ENCODE measurements at regions not wholly inside any gene's neighbourhood (a gene's known extent, or its start where the extent isn't known, plus 50 kb on each side); places are given as distances from the start of the nearest gene placed in this dataset.

DNA sequence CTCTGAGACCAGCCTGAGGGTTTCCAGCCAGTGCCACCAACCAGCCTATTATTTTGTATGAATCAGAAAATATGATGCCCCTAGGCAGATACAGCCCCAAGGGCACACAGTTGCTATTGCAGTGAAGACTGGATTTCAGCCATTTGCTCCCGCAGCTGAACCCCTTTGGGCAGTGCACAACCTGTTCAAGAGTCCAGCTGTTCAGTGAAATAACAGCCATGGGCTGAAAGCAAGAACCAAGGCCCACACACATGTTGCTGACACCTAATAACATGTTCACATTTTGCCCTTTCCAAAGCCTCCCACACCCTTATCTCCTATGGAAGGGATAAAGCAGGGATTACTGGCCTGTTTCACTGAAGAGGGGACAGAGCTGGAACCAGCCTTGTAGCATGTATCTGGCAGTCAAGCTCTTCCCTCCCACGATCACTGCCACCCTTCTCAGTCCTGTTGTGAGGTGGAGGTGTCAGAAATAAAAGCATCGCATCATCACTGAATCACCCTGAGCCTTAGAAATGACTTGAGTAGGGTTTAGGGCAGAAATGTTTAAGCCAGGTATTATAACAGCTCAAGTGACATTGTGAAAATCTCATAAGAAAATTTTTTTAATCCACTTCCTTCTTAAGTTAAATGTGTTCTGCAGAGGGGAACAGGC lies 137.1 kb upstream of the FSTL4 start:
- H3K27me3 ChIP-seq (ENCODE audit: control insufficient read depth, insufficient read depth, low read length), result no peaks in the 10 kb centered on the region
- no peaks in the 10 kb centered on the region for H3K36me3 ChIP-seq (ENCODE audit: control insufficient read depth, insufficient read depth, low read length)
- H3K9me3 ChIP-seq (ENCODE audit: control insufficient read depth, low read length), result no peaks in the 10 kb centered on the region
- no peak overlapping the region for H3K9ac ChIP-seq (ENCODE audit: low read length)
- no peaks in the 10 kb centered on the region for H3K4me1 ChIP-seq (ENCODE audit: control insufficient read depth, insufficient read depth, low read length)
- no peak overlapping the region for H3K4me3 ChIP-seq (ENCODE audit: low read length)

GRCh38 chr5:133746834-133747233 lies 134.5 kb upstream of the FSTL4 start:
- H3K27me3 ChIP-seq (ENCODE audit: control insufficient read depth, insufficient read depth, low read length), result no peaks in the 10 kb centered on the region
- no peaks in the 10 kb centered on the region for H3K9me3 ChIP-seq (ENCODE audit: control insufficient read depth, low read length)
- no peak overlapping the region for H3K4me3 ChIP-seq (ENCODE audit: low read length)
- H3K4me1 ChIP-seq (ENCODE audit: control insufficient read depth, insufficient read depth, low read length), result no peaks in the 10 kb centered on the region
- H3K9ac ChIP-seq (ENCODE audit: low read length), result no peak overlapping the region
- no peaks in the 10 kb centered on the region for H3K36me3 ChIP-seq (ENCODE audit: control insufficient read depth, insufficient read depth, low read length)

GRCh38 chr5:133744960-133745308 lies 132.6 kb upstream of the FSTL4 start:
- H3K4me1 ChIP-seq (ENCODE audit: control insufficient read depth, insufficient read depth, low read length), result no peaks in the 10 kb centered on the region
- H3K36me3 ChIP-seq (ENCODE audit: control insufficient read depth, insufficient read depth, low read length), result no peaks in the 10 kb centered on the region
- H3K27me3 ChIP-seq (ENCODE audit: control insufficient read depth, insufficient read depth, low read length), result no peaks in the 10 kb centered on the region
- no peak overlapping the region for H3K4me3 ChIP-seq (ENCODE audit: low read length)
- no peaks in the 10 kb centered on the region for H3K9me3 ChIP-seq (ENCODE audit: control insufficient read depth, low read length)
- no peak overlapping the region for H3K9ac ChIP-seq (ENCODE audit: low read length)

- Histone ChIP-seq H3K36me3 (ENCODE audit: control insufficient read depth, insufficient read depth, low read length) (no peaks in the 10 kb centered on the region), H3K4me1 (ENCODE audit: control insufficient read depth, insufficient read depth, low read length) (no peaks in the 10 kb centered on the region), H3K4me3 (ENCODE audit: low read length) (no peak overlapping the region), H3K27me3 (ENCODE audit: control insufficient read depth, insufficient read depth, low read length) (no peaks in the 10 kb centered on the region), H3K9ac (ENCODE audit: low read length) (no peak overlapping the region), H3K9me3 (ENCODE audit: control insufficient read depth, low read length) (no peaks in the 10 kb centered on the region)
These were observed 132.0 kb upstream of the FSTL4 start for GRCh38 chr5:133744051-133744959.

GRCh38 chr5:133742431-133742988 lies 130.2 kb upstream of the FSTL4 start:
- Histone ChIP-seq H3K4me3 (ENCODE audit: low read length) (no peak overlapping the region), H3K27me3 (ENCODE audit: control insufficient read depth, insufficient read depth, low read length) (no peaks in the 10 kb centered on the region), H3K36me3 (ENCODE audit: control insufficient read depth, insufficient read depth, low read length) (no peaks in the 10 kb centered on the region), H3K9ac (ENCODE audit: low read length) (no peak overlapping the region), H3K9me3 (ENCODE audit: control insufficient read depth, low read length) (no peaks in the 10 kb centered on the region), H3K4me1 (ENCODE audit: control insufficient read depth, insufficient read depth, low read length) (no peaks in the 10 kb centered on the region)

DNA sequence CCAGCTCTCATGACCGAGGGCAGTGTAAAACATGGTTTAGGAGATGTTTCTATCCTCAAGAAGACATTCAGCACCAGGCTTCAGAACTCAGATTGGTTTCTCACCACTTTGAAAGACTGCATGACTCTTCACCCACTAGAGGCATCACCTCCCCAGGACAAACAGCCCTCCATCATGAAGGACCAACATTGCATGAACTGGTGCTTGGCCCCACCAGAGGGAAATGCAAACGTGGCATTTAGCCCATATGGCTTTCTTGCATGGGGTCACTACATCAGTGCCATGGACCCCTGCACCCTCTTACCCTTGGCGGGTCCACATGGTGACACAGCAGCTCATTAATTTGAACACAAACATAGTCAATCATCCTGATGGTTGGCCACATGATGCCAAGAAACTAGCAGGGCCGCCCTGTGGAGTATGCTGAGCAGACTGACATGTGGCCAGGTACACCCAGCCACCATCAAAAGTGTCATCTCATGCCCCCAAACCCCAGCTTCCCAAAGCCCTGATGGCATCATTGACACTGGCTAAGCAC lies 129.5 kb upstream of the FSTL4 start:
- Histone ChIP-seq H3K36me3 (ENCODE audit: control insufficient read depth, insufficient read depth, low read length) (no peaks in the 10 kb centered on the region), H3K4me3 (ENCODE audit: low read length) (no peak overlapping the region), H3K27me3 (ENCODE audit: control insufficient read depth, insufficient read depth, low read length) (no peaks in the 10 kb centered on the region), H3K9me3 (ENCODE audit: control insufficient read depth, low read length) (no peaks in the 10 kb centered on the region), H3K9ac (ENCODE audit: low read length) (no peak overlapping the region), H3K4me1 (ENCODE audit: control insufficient read depth, insufficient read depth, low read length) (no peaks in the 10 kb centered on the region)

- H3K4me3 ChIP-seq (ENCODE audit: low read length), result no peak overlapping the region
These were observed 129.1 kb upstream of the FSTL4 start for GRCh38 chr5:133741396-133741795.

GRCh38 chr5:133739181-133739780 lies 126.9 kb upstream of the FSTL4 start:
- no peaks in the 10 kb centered on the region for H3K9me3 ChIP-seq (ENCODE audit: control insufficient read depth, low read length)
- H3K27me3 ChIP-seq (ENCODE audit: control insufficient read depth, insufficient read depth, low read length), result no peaks in the 10 kb centered on the region
- no peak overlapping the region for H3K9ac ChIP-seq (ENCODE audit: low read length)
- H3K4me3 ChIP-seq (ENCODE audit: low read length), result no peak overlapping the region
- H3K36me3 ChIP-seq (ENCODE audit: control insufficient read depth, insufficient read depth, low read length), result no peaks in the 10 kb centered on the region
- no peaks in the 10 kb centered on the region for H3K4me1 ChIP-seq (ENCODE audit: control insufficient read depth, insufficient read depth, low read length)

More at GRCh38 chr5:133741396-133741795, 129.1 kb upstream of the FSTL4 start:
- H3K9me3 ChIP-seq (ENCODE audit: control insufficient read depth, low read length), result no peaks in the 10 kb centered on the region
- no peaks in the 10 kb centered on the region for H3K36me3 ChIP-seq (ENCODE audit: control insufficient read depth, insufficient read depth, low read length)
- no peak overlapping the region for H3K9ac ChIP-seq (ENCODE audit: low read length)
- no peaks in the 10 kb centered on the region for H3K27me3 ChIP-seq (ENCODE audit: control insufficient read depth, insufficient read depth, low read length)
- no peaks in the 10 kb centered on the region for H3K4me1 ChIP-seq (ENCODE audit: control insufficient read depth, insufficient read depth, low read length)

DNA sequence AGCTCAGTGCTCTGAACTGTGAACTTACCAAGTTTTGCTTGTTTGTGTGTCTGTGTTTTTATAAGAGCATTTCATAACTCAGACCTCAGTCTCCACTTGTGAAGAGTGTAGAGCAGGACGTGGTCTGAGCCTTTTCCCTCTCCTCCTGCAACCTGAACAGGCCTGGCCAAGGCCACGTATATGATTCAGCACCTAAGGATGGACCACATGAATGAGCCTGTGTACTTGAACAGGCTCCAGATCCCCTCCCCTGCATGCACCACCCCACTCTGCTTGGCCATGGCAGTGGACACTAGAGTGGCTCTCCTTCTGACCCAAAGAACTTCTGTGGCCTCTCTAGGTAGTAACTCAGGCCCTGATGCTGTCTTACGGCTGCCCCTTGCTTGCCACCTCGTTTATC lies 125.9 kb upstream of the FSTL4 start:
- Histone ChIP-seq H3K36me3 (ENCODE audit: control insufficient read depth, insufficient read depth, low read length) (no peaks in the 10 kb centered on the region), H3K9ac (ENCODE audit: low read length) (no peak overlapping the region), H3K4me3 (ENCODE audit: low read length) (no peak overlapping the region), H3K9me3 (ENCODE audit: control insufficient read depth, low read length) (no peaks in the 10 kb centered on the region), H3K4me1 (ENCODE audit: control insufficient read depth, insufficient read depth, low read length) (no peaks in the 10 kb centered on the region), H3K27me3 (ENCODE audit: control insufficient read depth, insufficient read depth, low read length) (no peaks in the 10 kb centered on the region)

DNA sequence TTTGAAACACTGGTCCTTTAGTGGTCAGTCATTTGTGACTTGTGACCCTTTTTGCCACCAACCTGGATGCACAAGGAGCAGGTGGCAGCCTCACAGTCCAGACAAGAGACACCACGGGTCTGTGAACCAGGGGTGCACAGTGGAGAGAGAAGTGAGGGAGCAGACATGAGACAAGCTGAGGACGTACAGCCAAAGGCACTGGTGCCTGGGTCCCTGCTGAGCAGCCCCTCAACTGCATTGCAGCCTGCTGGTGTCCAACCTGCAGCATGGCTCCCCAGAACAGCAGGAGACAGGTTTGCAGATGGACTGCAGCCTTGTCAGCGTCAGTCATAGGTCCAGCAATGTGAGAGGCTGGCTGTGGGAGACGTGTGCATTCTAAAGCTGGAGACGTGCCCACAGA lies 124.2 kb upstream of the FSTL4 start:
- H3K27me3 ChIP-seq (ENCODE audit: control insufficient read depth, insufficient read depth, low read length), result no peaks in the 10 kb centered on the region
- H3K9ac ChIP-seq (ENCODE audit: low read length), result no peak overlapping the region
- H3K4me1 ChIP-seq (ENCODE audit: control insufficient read depth, insufficient read depth, low read length), result no peaks in the 10 kb centered on the region
- H3K36me3 ChIP-seq (ENCODE audit: control insufficient read depth, insufficient read depth, low read length), result no peaks in the 10 kb centered on the region
- no peaks in the 10 kb centered on the region for H3K9me3 ChIP-seq (ENCODE audit: control insufficient read depth, low read length)
- no peak overlapping the region for H3K4me3 ChIP-seq (ENCODE audit: low read length)

DNA sequence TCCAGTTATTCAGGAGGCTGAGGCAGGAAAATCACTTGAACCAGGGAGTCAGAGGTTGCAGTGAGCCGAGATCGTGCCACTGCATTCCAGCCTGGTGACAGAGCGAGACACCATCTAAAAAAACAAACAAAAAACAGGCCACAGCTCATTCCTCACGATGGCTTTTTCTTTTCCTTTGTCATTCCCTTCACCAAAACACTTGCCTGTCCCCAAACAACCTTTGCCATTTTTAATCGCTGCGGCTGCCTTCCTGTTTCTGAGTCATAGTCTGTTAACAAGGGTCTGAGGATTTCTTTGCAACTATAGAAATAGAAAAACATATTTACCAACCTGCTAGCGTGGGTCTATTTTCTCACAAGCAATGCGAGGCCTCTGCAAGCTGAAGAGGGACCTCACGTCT lies 123.0 kb upstream of the FSTL4 start:
- H3K9ac ChIP-seq (ENCODE audit: low read length), result no peak overlapping the region
- H3K4me3 ChIP-seq (ENCODE audit: low read length), result no peak overlapping the region
- no peaks in the 10 kb centered on the region for H3K27me3 ChIP-seq (ENCODE audit: control insufficient read depth, insufficient read depth, low read length)
- no peaks in the 10 kb centered on the region for H3K4me1 ChIP-seq (ENCODE audit: control insufficient read depth, insufficient read depth, low read length)
- H3K36me3 ChIP-seq (ENCODE audit: control insufficient read depth, insufficient read depth, low read length), result no peaks in the 10 kb centered on the region
- no peaks in the 10 kb centered on the region for H3K9me3 ChIP-seq (ENCODE audit: control insufficient read depth, low read length)

GRCh38 chr5:133734916-133735315 lies 122.6 kb upstream of the FSTL4 start:
- no peak overlapping the region for H3K4me3 ChIP-seq (ENCODE audit: low read length)
- H3K9me3 ChIP-seq (ENCODE audit: control insufficient read depth, low read length), result no peaks in the 10 kb centered on the region
- no peak overlapping the region for H3K9ac ChIP-seq (ENCODE audit: low read length)
- no peaks in the 10 kb centered on the region for H3K36me3 ChIP-seq (ENCODE audit: control insufficient read depth, insufficient read depth, low read length)
- H3K27me3 ChIP-seq (ENCODE audit: control insufficient read depth, insufficient read depth, low read length), result no peaks in the 10 kb centered on the region
- H3K4me1 ChIP-seq (ENCODE audit: control insufficient read depth, insufficient read depth, low read length), result no peaks in the 10 kb centered on the region

Measured in mucosa of stomach (tissue), 1 donor.